ENCODE measurements at regions not wholly inside any gene's neighbourhood (a gene's known extent, or its start where the extent isn't known, plus 50 kb on each side); places are given as distances from the start of the nearest gene placed in this dataset.
A peak's percentile ranks its signal among the peaks of the same experiment; 100 is the strongest.

- TF ChIP-seq ZNF646 (CRISPR knock-in tag; IDR thresholded peaks at IDR 0.05) (0 out of 2 replicates have a peak, but pooled peaks have one; percentile 31), HDAC2 (CRISPR knock-in tag; IDR thresholded peaks at IDR 0.05) (peak; percentile 80; the same call in 1 of the 2 replicates), ZSCAN30 (CRISPR knock-in tag; IDR thresholded peaks at IDR 0.05) (no peak), HDAC1 (CRISPR knock-in tag; IDR thresholded peaks at IDR 0.05) (peak; percentile 46; the same call in 1 of the 2 replicates), ZEB1 (IDR thresholded peaks at IDR 0.05; ENCODE audit: insufficient replicate concordance, low read depth) (peak; percentile 41), ZNF556 (CRISPR knock-in tag; IDR thresholded peaks at IDR 0.05; ENCODE audit: borderline replicate concordance) (0 out of 2 replicates have a peak, but pooled peaks have one; percentile 21), SP4 (CRISPR knock-in tag; IDR thresholded peaks at IDR 0.05) (no peak), TBX2 (CRISPR knock-in tag; IDR thresholded peaks at IDR 0.05; ENCODE audit: borderline replicate concordance) (peak; percentile 98), STAT5B (CRISPR knock-in tag; IDR thresholded peaks at IDR 0.05) (no peak)
- TF ChIP-seq, protein P1, sequence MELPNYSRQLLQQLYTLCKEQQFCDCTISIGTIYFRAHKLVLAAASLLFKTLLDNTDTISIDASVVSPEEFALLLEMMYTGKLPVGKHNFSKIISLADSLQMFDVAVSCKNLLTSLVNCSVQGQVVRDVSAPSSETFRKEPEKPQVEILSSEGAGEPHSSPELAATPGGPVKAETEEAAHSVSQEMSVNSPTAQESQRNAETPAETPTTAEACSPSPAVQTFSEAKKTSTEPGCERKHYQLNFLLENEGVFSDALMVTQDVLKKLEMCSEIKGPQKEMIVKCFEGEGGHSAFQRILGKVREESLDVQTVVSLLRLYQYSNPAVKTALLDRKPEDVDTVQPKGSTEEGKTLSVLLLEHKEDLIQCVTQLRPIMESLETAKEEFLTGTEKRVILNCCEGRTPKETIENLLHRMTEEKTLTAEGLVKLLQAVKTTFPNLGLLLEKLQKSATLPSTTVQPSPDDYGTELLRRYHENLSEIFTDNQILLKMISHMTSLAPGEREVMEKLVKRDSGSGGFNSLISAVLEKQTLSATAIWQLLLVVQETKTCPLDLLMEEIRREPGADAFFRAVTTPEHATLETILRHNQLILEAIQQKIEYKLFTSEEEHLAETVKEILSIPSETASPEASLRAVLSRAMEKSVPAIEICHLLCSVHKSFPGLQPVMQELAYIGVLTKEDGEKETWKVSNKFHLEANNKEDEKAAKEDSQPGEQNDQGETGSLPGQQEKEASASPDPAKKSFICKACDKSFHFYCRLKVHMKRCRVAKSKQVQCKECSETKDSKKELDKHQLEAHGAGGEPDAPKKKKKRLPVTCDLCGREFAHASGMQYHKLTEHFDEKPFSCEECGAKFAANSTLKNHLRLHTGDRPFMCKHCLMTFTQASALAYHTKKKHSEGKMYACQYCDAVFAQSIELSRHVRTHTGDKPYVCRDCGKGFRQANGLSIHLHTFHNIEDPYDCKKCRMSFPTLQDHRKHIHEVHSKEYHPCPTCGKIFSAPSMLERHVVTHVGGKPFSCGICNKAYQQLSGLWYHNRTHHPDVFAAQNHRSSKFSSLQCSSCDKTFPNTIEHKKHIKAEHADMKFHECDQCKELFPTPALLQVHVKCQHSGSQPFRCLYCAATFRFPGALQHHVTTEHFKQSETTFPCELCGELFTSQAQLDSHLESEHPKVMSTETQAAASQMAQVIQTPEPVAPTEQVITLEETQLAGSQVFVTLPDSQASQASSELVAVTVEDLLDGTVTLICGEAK (IDR thresholded peaks at IDR 0.05) = no peak
- TF ChIP-seq, protein P1 (CRISPR knock-in tag; IDR thresholded peaks at IDR 0.05) = no peak
- TF ChIP-seq, protein P2, sequence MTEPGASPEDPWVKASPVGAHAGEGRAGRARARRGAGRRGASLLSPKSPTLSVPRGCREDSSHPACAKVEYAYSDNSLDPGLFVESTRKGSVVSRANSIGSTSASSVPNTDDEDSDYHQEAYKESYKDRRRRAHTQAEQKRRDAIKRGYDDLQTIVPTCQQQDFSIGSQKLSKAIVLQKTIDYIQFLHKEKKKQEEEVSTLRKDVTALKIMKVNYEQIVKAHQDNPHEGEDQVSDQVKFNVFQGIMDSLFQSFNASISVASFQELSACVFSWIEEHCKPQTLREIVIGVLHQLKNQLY (CRISPR knock-in tag; IDR thresholded peaks at IDR 0.05) = 0 out of 2 replicates have a peak, but pooled peaks have one; percentile 9
Observed at GRCh38 chr11:34825670-34826383, 90.4 kb downstream of the APIP start (continued).
